ENCODE measurements at regions not wholly inside any gene's neighbourhood (a gene's known extent, or its start where the extent isn't known, plus 50 kb on each side); places are given as distances from the start of the nearest gene placed in this dataset.

DNA sequence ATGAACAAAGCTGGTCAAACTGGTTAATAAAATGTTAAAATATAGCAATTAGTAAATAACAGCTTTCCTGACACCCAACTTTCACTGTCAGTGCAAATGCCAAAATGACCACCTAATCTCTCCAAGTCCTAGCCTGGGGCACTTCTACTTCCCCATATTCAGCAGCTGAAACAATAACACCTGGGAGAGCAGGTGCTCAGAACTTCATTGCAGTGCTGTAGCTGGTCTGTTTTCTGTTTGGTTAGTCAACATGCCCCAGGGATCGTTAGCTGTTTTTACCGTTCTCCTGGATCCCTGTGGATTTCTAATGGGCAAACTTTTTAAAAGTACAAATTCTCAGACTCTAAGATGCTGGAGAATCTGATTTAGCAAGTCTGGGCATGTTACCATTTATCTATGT is 759.7 kb downstream of the GALC start:
- TF ChIP-seq, protein P1, sequence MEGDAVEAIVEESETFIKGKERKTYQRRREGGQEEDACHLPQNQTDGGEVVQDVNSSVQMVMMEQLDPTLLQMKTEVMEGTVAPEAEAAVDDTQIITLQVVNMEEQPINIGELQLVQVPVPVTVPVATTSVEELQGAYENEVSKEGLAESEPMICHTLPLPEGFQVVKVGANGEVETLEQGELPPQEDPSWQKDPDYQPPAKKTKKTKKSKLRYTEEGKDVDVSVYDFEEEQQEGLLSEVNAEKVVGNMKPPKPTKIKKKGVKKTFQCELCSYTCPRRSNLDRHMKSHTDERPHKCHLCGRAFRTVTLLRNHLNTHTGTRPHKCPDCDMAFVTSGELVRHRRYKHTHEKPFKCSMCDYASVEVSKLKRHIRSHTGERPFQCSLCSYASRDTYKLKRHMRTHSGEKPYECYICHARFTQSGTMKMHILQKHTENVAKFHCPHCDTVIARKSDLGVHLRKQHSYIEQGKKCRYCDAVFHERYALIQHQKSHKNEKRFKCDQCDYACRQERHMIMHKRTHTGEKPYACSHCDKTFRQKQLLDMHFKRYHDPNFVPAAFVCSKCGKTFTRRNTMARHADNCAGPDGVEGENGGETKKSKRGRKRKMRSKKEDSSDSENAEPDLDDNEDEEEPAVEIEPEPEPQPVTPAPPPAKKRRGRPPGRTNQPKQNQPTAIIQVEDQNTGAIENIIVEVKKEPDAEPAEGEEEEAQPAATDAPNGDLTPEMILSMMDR (IDR thresholded peaks at IDR 0.05): no peak
- TF ChIP-seq POLR2AphosphoS5 (IDR thresholded peaks at IDR 0.05) (no peak), POLR2A (IDR thresholded peaks at IDR 0.05; ENCODE audit: low read depth) (no peak), EP300 (IDR thresholded peaks at IDR 0.05) (no peak)
